Mesendoderm (in vitro differentiated cells): ENCODE measurements at regions not wholly inside any gene's neighbourhood (a gene's known extent, or its start where the extent isn't known, plus 50 kb on each side); places are given as distances from the start of the nearest gene placed in this dataset.
A peak's percentile ranks its signal among the peaks of the same experiment; 100 is the strongest.

Experiments used
- DNase-seq: peaks from one replicate; pipeline ENCODE4 v3.0.0; 2013
- H2AK5ac ChIP-seq: 2 replicates; pipeline ENCODE4 v1.6.1; 2013; ENCODE audit warnings: low read length, inconsistent platforms
- H2BK120ac ChIP-seq: 2 replicates; pipeline ENCODE4 v1.6.1; 2013; ENCODE audit warnings: low read depth, mild to moderate bottlenecking, low read length, moderate library complexity, mixed read lengths
- H2BK15ac ChIP-seq: replicated peaks from 2 replicates; pipeline ENCODE4 v1.6.1; 2013; ENCODE audit warnings: low read depth, mild to moderate bottlenecking, moderate library complexity
- H2BK5ac ChIP-seq: 2 replicates; pipeline ENCODE4 v1.6.1; 2013; ENCODE audit warnings: low read length, inconsistent platforms
- H3K18ac ChIP-seq: 2 replicates; pipeline ENCODE4 v1.6.1; 2013; ENCODE audit warnings: mild to moderate bottlenecking, low read length, mixed read lengths
- H3K23ac ChIP-seq: one replicate; pipeline ENCODE4 v1.6.1; 2013; ENCODE audit warnings: low read length
- H3K27ac ChIP-seq: 2 replicates; pipeline ENCODE4 v1.5.1; 2013; ENCODE audit warnings: low read depth, mild to moderate bottlenecking, inconsistent platforms, low read length, moderate library complexity
- H3K27me3 ChIP-seq: 2 replicates; pipeline ENCODE4 v1.6.1; 2013; ENCODE audit warnings: low read length, control low read depth, mild to moderate bottlenecking, inconsistent platforms; ENCODE audit not compliant: insufficient read depth, poor library complexity
- H3K36me3 ChIP-seq: 2 replicates; pipeline ENCODE4 v1.6.1; 2013; ENCODE audit warnings: low read length, inconsistent platforms; ENCODE audit not compliant: control insufficient read depth, insufficient read depth
- H3K4ac ChIP-seq: one replicate; pipeline ENCODE4 v1.6.1; 2013; ENCODE audit warnings: low read depth, mild to moderate bottlenecking, low read length, moderate library complexity
- H3K4me1 ChIP-seq: 2 replicates; pipeline ENCODE4 v1.6.1; 2013; ENCODE audit warnings: low read depth, low read length, inconsistent platforms; ENCODE audit not compliant: control insufficient read depth
- H3K4me2 ChIP-seq: 2 replicates; pipeline ENCODE4 v1.6.1; 2013; ENCODE audit warnings: low read length
- H3K4me3 ChIP-seq: 2 replicates; pipeline ENCODE4 v1.5.1; 2013; ENCODE audit warnings: mild to moderate bottlenecking, low read length
- H3K56ac ChIP-seq: one replicate; pipeline ENCODE4 v1.6.1; 2013; ENCODE audit warnings: low read length
- H3K79me1 ChIP-seq: 2 replicates; pipeline ENCODE4 v1.6.1; 2013; ENCODE audit warnings: low read length, inconsistent platforms
- H3K79me2 ChIP-seq: 2 replicates; pipeline ENCODE4 v1.6.1; 2013; ENCODE audit warnings: mild to moderate bottlenecking, low read length; ENCODE audit not compliant: control insufficient read depth, insufficient read depth
- H3K9ac ChIP-seq: 2 replicates; pipeline ENCODE4 v1.6.1; 2013; ENCODE audit warnings: low read length, inconsistent platforms
- H4K5ac ChIP-seq: one replicate; pipeline ENCODE4 v1.6.1; 2013; ENCODE audit warnings: low read length
- H4K8ac ChIP-seq: one replicate; pipeline ENCODE4 v1.6.1; 2013; ENCODE audit warnings: low read depth, mild to moderate bottlenecking, control low read depth, low read length, moderate library complexity
- WGBS: extraction: QIAGEN DNeasy Blood & Tissue Kit; methylation state at CpG from one replicate; pipeline ENCODE4 v1.1.7; 2013; ENCODE audit warnings: low lambda C conversion rate, missing lambda C conversion rate; ENCODE audit not compliant: insufficient coverage; ENCODE audit errors: extremely low coverage; 5-methylcytosine and 5-hydroxymethylcytosine counted together

- H3K79me2 ChIP-seq = no peaks in the 10 kb centered on the region
- no peak overlapping the region for H4K8ac ChIP-seq
- no peak overlapping the region for H3K18ac ChIP-seq
- H3K56ac ChIP-seq = no peak overlapping the region
- DNase-seq = peak; percentile 53
- H3K4ac ChIP-seq = no peak overlapping the region
- H4K5ac ChIP-seq = no peak overlapping the region
- H3K36me3 ChIP-seq = no peaks in the 10 kb centered on the region
- H2BK15ac ChIP-seq = no peak overlapping the region
- no peak overlapping the region for H3K4me2 ChIP-seq
- H2BK120ac ChIP-seq = no peak overlapping the region
- no peak overlapping the region for H3K4me3 ChIP-seq
- H3K27ac ChIP-seq = no peak overlapping the region
- no peak overlapping the region for H2BK5ac ChIP-seq
- no peak overlapping the region for H3K23ac ChIP-seq
- H3K9ac ChIP-seq = no peak overlapping the region
- no CpG with 5 or more reads among the region's 6 CpGs for WGBS
- no peak overlapping the region for H2AK5ac ChIP-seq
- H3K27me3 ChIP-seq = no peaks in the 10 kb centered on the region
- H3K79me1 ChIP-seq = no peaks in the 10 kb centered on the region
- no peaks in the 10 kb centered on the region for H3K4me1 ChIP-seq
Observed at GRCh38 chr15:98123834-98124233, 163.3 kb downstream of the ARRDC4 start.

- Histone ChIP-seq H3K18ac (no peak overlapping the region), H2BK15ac (no peak overlapping the region), H2BK120ac (no peak overlapping the region), H3K27me3 (no peaks in the 10 kb centered on the region), H3K36me3 (no peaks in the 10 kb centered on the region), H2BK5ac (no peak overlapping the region), H2AK5ac (no peak overlapping the region), H3K79me2 (no peaks in the 10 kb centered on the region), H4K8ac (no peak overlapping the region), H3K4ac (no peak overlapping the region), H3K27ac (no peak overlapping the region), H3K23ac (no peak overlapping the region), H4K5ac (no peak overlapping the region), H3K4me2 (no peak overlapping the region), H3K9ac (no peak overlapping the region), H3K4me1 (no peaks in the 10 kb centered on the region), H3K79me1 (no peaks in the 10 kb centered on the region), H3K4me3 (no peak overlapping the region), H3K56ac (no peak overlapping the region)
- DNase-seq = no peak
- no CpG with 5 or more reads among the region's 6 CpGs for WGBS
Observed at GRCh38 chr15:98124581-98124980, 164.1 kb downstream of the ARRDC4 start.

- DNase-seq = no peak
- Histone ChIP-seq H3K23ac (no peak overlapping the region), H3K27ac (no peak overlapping the region), H4K5ac (no peak overlapping the region), H2AK5ac (no peak overlapping the region), H3K18ac (no peak overlapping the region), H2BK15ac (no peak overlapping the region), H3K36me3 (no peaks in the 10 kb centered on the region), H3K4me3 (no peak overlapping the region), H4K8ac (no peak overlapping the region), H3K27me3 (no peaks in the 10 kb centered on the region), H3K4ac (no peak overlapping the region), H2BK120ac (no peak overlapping the region), H3K56ac (no peak overlapping the region), H3K9ac (no peak overlapping the region), H3K79me2 (no peaks in the 10 kb centered on the region), H2BK5ac (no peak overlapping the region), H3K4me1 (no peaks in the 10 kb centered on the region), H3K4me2 (no peak overlapping the region), H3K79me1 (no peaks in the 10 kb centered on the region)
- no CpG with 5 or more reads among the region's 8 CpGs for WGBS
Observed at GRCh38 chr15:98126326-98127085, 166.0 kb downstream of the ARRDC4 start.

GRCh38 chr15:98127586-98127985 lies 167.1 kb downstream of the ARRDC4 start:
- no peak overlapping the region for H2BK15ac ChIP-seq
- H3K79me2 ChIP-seq = no peaks in the 10 kb centered on the region
- H3K27me3 ChIP-seq = no peaks in the 10 kb centered on the region
- H3K4ac ChIP-seq = no peak overlapping the region
- no peak overlapping the region for H4K8ac ChIP-seq
- no peak for DNase-seq
- no peak overlapping the region for H3K56ac ChIP-seq
- H3K36me3 ChIP-seq = no peaks in the 10 kb centered on the region
- H3K23ac ChIP-seq = no peak overlapping the region
- H2AK5ac ChIP-seq = no peak overlapping the region
- H2BK5ac ChIP-seq = no peak overlapping the region
- no peaks in the 10 kb centered on the region for H3K4me1 ChIP-seq
- no peak overlapping the region for H3K18ac ChIP-seq
- H3K27ac ChIP-seq = no peak overlapping the region
- H2BK120ac ChIP-seq = no peak overlapping the region
- H3K9ac ChIP-seq = no peak overlapping the region
- no peak overlapping the region for H3K4me2 ChIP-seq
- WGBS = no CpG with 5 or more reads among the region's 5 CpGs
- no peak overlapping the region for H4K5ac ChIP-seq
- H3K79me1 ChIP-seq = no peaks in the 10 kb centered on the region
- H3K4me3 ChIP-seq = no peak overlapping the region

- Histone ChIP-seq H4K8ac (no peak overlapping the region), H3K4me1 (no peaks in the 10 kb centered on the region), H3K79me1 (no peaks in the 10 kb centered on the region), H3K27ac (no peak overlapping the region), H3K4me2 (no peak overlapping the region), H3K18ac (no peak overlapping the region), H3K4me3 (no peak overlapping the region), H2BK120ac (no peak overlapping the region), H3K36me3 (no peaks in the 10 kb centered on the region), H3K27me3 (no peaks in the 10 kb centered on the region), H2AK5ac (no peak overlapping the region), H3K79me2 (no peaks in the 10 kb centered on the region), H3K23ac (no peak overlapping the region), H2BK15ac (no peak overlapping the region), H2BK5ac (no peak overlapping the region), H3K56ac (no peak overlapping the region), H3K4ac (no peak overlapping the region), H4K5ac (no peak overlapping the region), H3K9ac (no peak overlapping the region)
- DNase-seq = no peak
- WGBS = no CpG with 5 or more reads among the region's 4 CpGs
Observed at GRCh38 chr15:98131924-98132323, 171.4 kb downstream of the ARRDC4 start.

- WGBS = no CpG with 5 or more reads among the region's 7 CpGs
- H3K4me3 ChIP-seq = no peak overlapping the region
- H3K27ac ChIP-seq = no peak overlapping the region
Observed at GRCh38 chr15:98134905-98135304, 174.4 kb downstream of the ARRDC4 start.

More at GRCh38 chr15:98134905-98135304, 174.4 kb downstream of the ARRDC4 start:
- no peak overlapping the region for H3K4ac ChIP-seq
- no peak overlapping the region for H2BK120ac ChIP-seq
- H4K8ac ChIP-seq = no peak overlapping the region
- no peak overlapping the region for H4K5ac ChIP-seq
- H2AK5ac ChIP-seq = no peak overlapping the region
- no peaks in the 10 kb centered on the region for H3K79me2 ChIP-seq
- no peak overlapping the region for H3K18ac ChIP-seq
- H3K79me1 ChIP-seq = no peaks in the 10 kb centered on the region
- no peak overlapping the region for H3K56ac ChIP-seq
- no peaks in the 10 kb centered on the region for H3K27me3 ChIP-seq
- H2BK15ac ChIP-seq = no peak overlapping the region
- H3K4me2 ChIP-seq = no peak overlapping the region
- no peak overlapping the region for H2BK5ac ChIP-seq
- H3K9ac ChIP-seq = no peak overlapping the region
- no peak overlapping the region for H3K23ac ChIP-seq
- H3K36me3 ChIP-seq = no peaks in the 10 kb centered on the region
- no peak for DNase-seq
- no peaks in the 10 kb centered on the region for H3K4me1 ChIP-seq
